ENCODE measurements at regions not wholly inside any gene's neighbourhood (a gene's known extent, or its start where the extent isn't known, plus 50 kb on each side); places are given as distances from the start of the nearest gene placed in this dataset.
"Not testable (repeated sequence)": the region's sequence is repeated elsewhere in the genome, so short reads cannot be mapped to it uniquely, and the experiment has no call there.

GRCh38 chr1:120629832-120630455, 93.8 kb upstream of the NBPF26 start:
- TF ChIP-seq CREB5 (CRISPR knock-in tag; IDR thresholded peaks at IDR 0.05; ENCODE audit: low read depth); ZFP30 (CRISPR knock-in tag; IDR thresholded peaks at IDR 0.05); CSRNP3 (CRISPR knock-in tag; IDR thresholded peaks at IDR 0.05); PATZ1 (CRISPR knock-in tag; IDR thresholded peaks at IDR 0.05; ENCODE audit: borderline replicate concordance); POU6F1 (CRISPR knock-in tag; IDR thresholded peaks at IDR 0.05; ENCODE audit: borderline replicate concordance, low read depth); ZC3H10 (CRISPR knock-in tag; IDR thresholded peaks at IDR 0.05); GLIS3 (CRISPR knock-in tag; IDR thresholded peaks at IDR 0.05); BACH2 (CRISPR knock-in tag; IDR thresholded peaks at IDR 0.05; ENCODE audit: borderline replicate concordance); ZNF565 (CRISPR knock-in tag; conservative IDR thresholded peaks at IDR 0.05; ENCODE audit: low read depth); ZFP3 (CRISPR knock-in tag; IDR thresholded peaks at IDR 0.05); ISL1 (CRISPR knock-in tag; IDR thresholded peaks at IDR 0.05); PPARA (CRISPR knock-in tag; IDR thresholded peaks at IDR 0.05; ENCODE audit: borderline replicate concordance): not testable (repeated sequence)
